Esophagus muscularis mucosa (tissue), 4 donors: ENCODE measurements at regions not wholly inside any gene's neighbourhood (a gene's known extent, or its start where the extent isn't known, plus 50 kb on each side); places are given as distances from the start of the nearest gene placed in this dataset.

Experiments used
- DNase-seq: peaks from one replicate; pipeline ENCODE4 v3.0.0-alpha.2; 2017; ENCODE audit errors: extremely low spot score
- H3K27ac ChIP-seq, 4 donors: fragments of 200-600 bp; sonication (generic); replicated peaks in 1 of 4; 1 replicate in 3 of 4; 2 replicates in 1 of 4; pipeline ENCODE4 v1.5.1; 2016 to 2019; ENCODE audit warnings: mild to moderate bottlenecking in 1 of 4
- H3K27me3 ChIP-seq, 4 donors: fragments of 200-600 bp; sonication (generic); one replicate each; pipeline versions ENCODE4 v1.5.1 to v1.6.0; 2016 to 2019
- H3K36me3 ChIP-seq, 4 donors: fragments of 200-600 bp; sonication (generic); one replicate each; pipeline ENCODE4 v1.5.1; 2016 to 2019
- H3K4me1 ChIP-seq, 4 donors: fragments of 200-600 bp; sonication (generic); one replicate each; pipeline ENCODE4 v1.5.1; 2016 to 2019
- H3K4me3 ChIP-seq, 4 donors: fragments of 200-600 bp; sonication (generic); 1 replicate in 2 of 4; 2 replicates in 2 of 4; pipeline ENCODE4 v1.5.1; 2016 to 2019; ENCODE audit warnings: mild to moderate bottlenecking in 4 of 4, moderate library complexity in 1 of 4
- H3K9me3 ChIP-seq, 4 donors: fragments of 200-600 bp; sonication (generic); 1 replicate in 3 of 4; 2 replicates in 1 of 4; pipeline ENCODE4 v1.5.1; 2016 to 2019
- CTCF ChIP-seq, 3 experiments: fragments of 200-600 bp in 2 of 3; fragments of 450-650 bp in 1 of 3; sonication (generic) in 2 of 3; IDR thresholded peaks; one replicate each; pipeline ENCODE4 v1.5.1; 2017 to 2019; ENCODE audit warnings: antibody characterized with exemption in 3 of 3, mild to moderate bottlenecking in 2 of 3, moderate library complexity in 1 of 3
- EP300 ChIP-seq: sonication (generic); formaldehyde crosslinking; IDR thresholded peaks from one replicate; pipeline ENCODE4 v1.6.1; 2017; ENCODE audit warnings: antibody characterized with exemption
- POLR2A ChIP-seq: fragments of 450-650 bp; IDR thresholded peaks from one replicate; pipeline ENCODE4 v1.6.1; 2017; ENCODE audit warnings: antibody characterized with exemption, moderate library complexity, mild to moderate bottlenecking, low read depth
- POLR2AphosphoS5 ChIP-seq, 2 donors: sonication (generic); formaldehyde crosslinking; IDR thresholded peaks; one replicate each; pipeline ENCODE4 v1.6.1; 2017; ENCODE audit warnings: antibody characterized with exemption in 2 of 2
- WGBS: methylation state at CpG from one replicate; pipeline ENCODE4 v1.1.5; 2018; 5-methylcytosine and 5-hydroxymethylcytosine counted together
- intact Hi-C: fragments of 100-400 bp; cut with DNase I; formaldehyde crosslinking; loops from one replicate; pipeline ENCODE4 v1.15.1; 2023

- no peak overlapping the region for H3K4me3 ChIP-seq
- H3K9me3 ChIP-seq = no peaks in the 10 kb centered on the region
- H3K27ac ChIP-seq = no peak overlapping the region
- no peak for TF ChIP-seq POLR2AphosphoS5 (IDR thresholded peaks at IDR 0.05)
- TF ChIP-seq CTCF (IDR thresholded peaks at IDR 0.05) = no peak
- no peak for TF ChIP-seq EP300
- TF ChIP-seq POLR2A = no peak
- H3K4me1 ChIP-seq = no peaks in the 10 kb centered on the region
- H3K36me3 ChIP-seq = no peaks in the 10 kb centered on the region
- DNase-seq = no peak
- 93% methylated on average over 3 of the region's 3 CpGs for WGBS
- intact Hi-C loops = no loop called here
- H3K27me3 ChIP-seq = no peaks in the 10 kb centered on the region
Measured at GRCh38 chr1:103986792-103987191, 237.1 kb downstream of the AMY1C start.

DNA sequence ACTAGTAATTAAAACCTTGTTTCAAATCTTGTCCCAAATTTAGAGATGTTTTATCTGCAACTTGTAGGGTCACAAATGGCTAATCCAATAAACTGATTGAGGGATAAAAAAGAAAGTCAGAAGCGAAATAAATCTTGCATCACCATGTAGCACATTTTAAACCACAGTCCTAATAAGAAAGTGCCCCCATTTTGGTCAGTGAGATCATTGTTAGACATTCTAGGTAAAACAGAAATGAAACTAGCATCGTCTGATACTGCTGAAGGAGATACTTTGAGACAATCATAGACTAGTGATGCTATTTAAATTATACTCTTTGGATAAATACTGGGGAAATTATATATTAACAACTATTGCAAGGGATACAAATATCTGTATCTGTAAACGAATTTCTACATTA lies 247.9 kb downstream of the AMY1C start:
- Histone ChIP-seq H3K27ac (no peak overlapping the region), H3K9me3 (no peaks in the 10 kb centered on the region), H3K27me3 (no peaks in the 10 kb centered on the region), H3K36me3 (no peaks in the 10 kb centered on the region), H3K4me1 (no peaks in the 10 kb centered on the region), H3K4me3 (no peak overlapping the region)
- TF ChIP-seq POLR2AphosphoS5 (IDR thresholded peaks at IDR 0.05) (no peak), EP300 (no peak)
- DNase-seq = no peak
- intact Hi-C loops = no loop called here
- 38% methylated on average over 3 of the region's 3 CpGs for WGBS

GRCh38 chr1:104018922-104019674 lies 269.4 kb downstream of the AMY1C start:
- no peak overlapping the region for H3K27ac ChIP-seq
- DNase-seq = no peak
- no peaks in the 10 kb centered on the region for H3K4me1 ChIP-seq
- intact Hi-C loops = no loop called here
- TF ChIP-seq POLR2AphosphoS5 (IDR thresholded peaks at IDR 0.05) (no peak), EP300 (no peak), CTCF (IDR thresholded peaks at IDR 0.05) (no peak), POLR2A (no peak)
- no peaks in the 10 kb centered on the region for H3K27me3 ChIP-seq
- no peaks in the 10 kb centered on the region for H3K36me3 ChIP-seq
- H3K4me3 ChIP-seq = no peak overlapping the region
- WGBS = 83% methylated on average over 1 of the region's 1 CpG
- H3K9me3 ChIP-seq = no peaks in the 10 kb centered on the region

DNA sequence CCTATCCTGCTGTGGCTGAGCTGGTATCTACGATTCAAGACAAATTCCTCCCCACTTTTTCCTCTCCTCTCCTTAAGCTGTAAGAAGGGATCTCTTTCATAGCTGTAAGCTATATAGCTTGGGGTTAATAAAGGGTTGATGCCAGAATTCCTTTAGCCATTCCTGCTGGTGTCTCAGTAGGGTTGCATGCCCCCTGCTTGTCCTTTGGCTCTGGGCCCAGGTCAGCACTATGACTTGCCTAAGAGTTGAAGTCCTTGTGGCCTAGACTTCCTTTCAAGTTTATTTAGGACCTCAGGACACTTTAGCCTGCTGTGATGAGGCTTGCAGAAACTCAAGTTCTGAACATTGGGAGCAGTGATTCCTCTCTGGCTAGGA lies 270.0 kb downstream of the AMY1C start:
- no peak overlapping the region for H3K4me3 ChIP-seq
- TF ChIP-seq CTCF (IDR thresholded peaks at IDR 0.05) (no peak), POLR2AphosphoS5 (IDR thresholded peaks at IDR 0.05) (no peak), POLR2A (no peak), EP300 (no peak)
- H3K27ac ChIP-seq = no peak overlapping the region
- H3K27me3 ChIP-seq = no peaks in the 10 kb centered on the region
- intact Hi-C loops = no loop called here
- H3K9me3 ChIP-seq = no peaks in the 10 kb centered on the region
- DNase-seq = no peak
- H3K36me3 ChIP-seq = no peaks in the 10 kb centered on the region
- 82% methylated on average over 1 of the region's 1 CpG for whole genome bisulfite sequencing
- H3K4me1 ChIP-seq = no peaks in the 10 kb centered on the region

GRCh38 chr1:104028416-104029035 lies 278.8 kb downstream of the AMY1C start:
- TF ChIP-seq POLR2AphosphoS5 (IDR thresholded peaks at IDR 0.05) (no peak), EP300 (no peak), POLR2A (no peak), CTCF (IDR thresholded peaks at IDR 0.05) (no peak)
- no peaks in the 10 kb centered on the region for H3K4me1 ChIP-seq
- no peaks in the 10 kb centered on the region for H3K36me3 ChIP-seq
- H3K9me3 ChIP-seq = no peaks in the 10 kb centered on the region
- no peak for DNase-seq
- H3K4me3 ChIP-seq = no peak overlapping the region
- no peak overlapping the region for H3K27ac ChIP-seq
- H3K27me3 ChIP-seq = no peaks in the 10 kb centered on the region
- intact Hi-C loops = no loop called here
- WGBS = 77% methylated on average over 3 of the region's 3 CpGs
